Stimulated activated CD4-positive, alpha-beta T cell treated with anti-CD3 and anti-CD28 coated beads, Interleukin-12 subunit alpha, Interleukin-12 subunit beta, amount 100 ng/mL, for 48 hours (primary cell): ENCODE measurements at regions not wholly inside any gene's neighbourhood (a gene's known extent, or its start where the extent isn't known, plus 50 kb on each side); places are given as distances from the start of the nearest gene placed in this dataset.

Experiments
- DNase-seq, 3 donors: peaks; one replicate each; pipeline ENCODE4 v3.0.0-alpha.2; 2020; ENCODE audit warnings: low read depth in 2 of 3, low spot score in 1 of 3

GRCh38 chr22:49234459-49234858 lies 593.2 kb downstream of the BRD1 start:
- DNase-seq = no peak

- no peak for DNase-seq
Observed at GRCh38 chr22:49233507-49234100, 594.1 kb downstream of the BRD1 start.

- DNase-seq = no peak
Observed at GRCh38 chr22:49232319-49233067, 595.2 kb downstream of the BRD1 start.

- DNase-seq = no peak
Observed at GRCh38 chr22:49230194-49230577, 597.5 kb downstream of the BRD1 start.

GRCh38 chr22:49229483-49230193 lies 598.0 kb downstream of the BRD1 start:
- no peak for DNase-seq

- DNase-seq = no peak
Observed at GRCh38 chr22:49228431-49229037, 599.1 kb downstream of the BRD1 start.

GRCh38 chr22:49227670-49228069 lies 600.0 kb downstream of the BRD1 start:
- no peak for DNase-seq

GRCh38 chr22:49226096-49226495 lies 601.6 kb downstream of the BRD1 start:
- DNase-seq = no peak

- no peak for DNase-seq
Observed at GRCh38 chr22:49224243-49224642, 603.4 kb downstream of the BRD1 start.

GRCh38 chr22:49218142-49218541 lies 609.5 kb downstream of the BRD1 start:
- DNase-seq = no peak

GRCh38 chr22:49216579-49216978 lies 611.1 kb downstream of the BRD1 start:
- no peak for DNase-seq

GRCh38 chr22:49215840-49216239 lies 611.8 kb downstream of the BRD1 start:
- no peak for DNase-seq

GRCh38 chr22:49214976-49215375 lies 612.7 kb downstream of the BRD1 start:
- no peak for DNase-seq

GRCh38 chr22:49213731-49214352 lies 613.8 kb downstream of the BRD1 start:
- DNase-seq = no peak

GRCh38 chr22:49212466-49212865 lies 615.2 kb downstream of the BRD1 start:
- no peak for DNase-seq

GRCh38 chr22:49212002-49212401 lies 615.7 kb downstream of the BRD1 start:
- DNase-seq = no peak

GRCh38 chr22:49211176-49211575 lies 616.5 kb downstream of the BRD1 start:
- DNase-seq = no peak

GRCh38 chr22:49210606-49211005 lies 617.1 kb downstream of the BRD1 start:
- DNase-seq = no peak

- DNase-seq = no peak
Observed at GRCh38 chr22:49209452-49210195, 618.0 kb downstream of the BRD1 start.

GRCh38 chr22:49208768-49209252 lies 618.9 kb downstream of the BRD1 start:
- DNase-seq = no peak

- DNase-seq = no peak
Observed at GRCh38 chr22:49208004-49208402, 619.7 kb downstream of the BRD1 start.
